Keratinocyte (primary cell): ENCODE measurements at regions not wholly inside any gene's neighbourhood (a gene's known extent, or its start where the extent isn't known, plus 50 kb on each side); places are given as distances from the start of the nearest gene placed in this dataset.

Source experiments
- DNase-seq: peaks from one replicate; pipeline ENCODE4 v3.0.0-alpha.2; 2011; ENCODE audit warnings: low read depth, missing footprints, low spot score
- FAIRE-seq: peaks from 2 replicates; lab custom pipeline; 2011; peaks lifted over from hg19 to GRCh38; lab: Jason Lieb, UNC
- H2AFZ ChIP-seq: 2 replicates; pipeline ENCODE4 v1.6.0; 2012; ENCODE audit warnings: low read length, control low read depth, inconsistent platforms; ENCODE audit not compliant: control insufficient read depth
- H3K27ac ChIP-seq: 2 replicates; pipeline ENCODE4 v1.5.1; 2011; ENCODE audit warnings: low read length; ENCODE audit not compliant: control insufficient read depth, insufficient read depth
- H3K27me3 ChIP-seq: 3 replicates; pipeline ENCODE4 v1.6.0; 2011; ENCODE audit warnings: low read length; ENCODE audit not compliant: control insufficient read depth, insufficient read depth; ENCODE audit errors: extremely low read depth
- H3K36me3 ChIP-seq, 2 experiments: 2 replicates in 1 of 2; 3 replicates in 1 of 2; pipeline ENCODE4 v1.5.1; 2011; ENCODE audit warnings: low read length in 2 of 2, mild to moderate bottlenecking in 1 of 2; ENCODE audit not compliant: control insufficient read depth in 2 of 2, insufficient read depth in 2 of 2; ENCODE audit errors: extremely low read depth in 1 of 2
- H3K4me1 ChIP-seq: 3 replicates; pipeline ENCODE4 v1.5.1; 2011; ENCODE audit warnings: low read length; ENCODE audit not compliant: control insufficient read depth, insufficient read depth; ENCODE audit errors: extremely low read depth
- H3K4me2 ChIP-seq: 3 replicates; pipeline ENCODE4 v1.6.0; 2011; ENCODE audit warnings: low read depth, low read length; ENCODE audit not compliant: control insufficient read depth, insufficient read depth; ENCODE audit errors: extremely low read depth
- H3K4me3 ChIP-seq, 3 experiments: fragments of 200-600 bp in 1 of 3; sonication (generic) in 1 of 3; 2 replicates in 2 of 3; 3 replicates in 1 of 3; pipeline ENCODE4 v1.5.1; 2011 to 2016; ENCODE audit warnings: low read length in 3 of 3, mild to moderate bottlenecking in 3 of 3, control low read depth in 2 of 3, inconsistent platforms in 1 of 3, low read depth in 1 of 3, mixed read lengths in 1 of 3, mixed run types in 1 of 3, moderate library complexity in 1 of 3; ENCODE audit not compliant: control insufficient read depth in 2 of 3, insufficient read depth in 2 of 3; ENCODE audit errors: extremely low read depth in 1 of 3
- H3K79me2 ChIP-seq: 2 replicates; pipeline ENCODE4 v1.6.0; 2012; ENCODE audit warnings: low read length; ENCODE audit not compliant: control insufficient read depth, insufficient read depth
- H3K9ac ChIP-seq: 3 replicates; pipeline ENCODE4 v1.6.0; 2011; ENCODE audit warnings: low read length; ENCODE audit not compliant: control insufficient read depth, insufficient read depth; ENCODE audit errors: extremely low read depth
- H3K9me1 ChIP-seq: 3 replicates; pipeline ENCODE4 v1.6.0; 2011; ENCODE audit warnings: low read length; ENCODE audit not compliant: control insufficient read depth, insufficient read depth; ENCODE audit errors: extremely low read depth
- H3K9me3 ChIP-seq: 2 replicates; pipeline ENCODE4 v1.5.1; 2012; ENCODE audit warnings: low read depth, low read length; ENCODE audit not compliant: control insufficient read depth
- H4K20me1 ChIP-seq: 3 replicates; pipeline ENCODE4 v1.6.0; 2011; ENCODE audit warnings: low read length; ENCODE audit not compliant: control insufficient read depth, insufficient read depth; ENCODE audit errors: extremely low read depth
- EZH2 ChIP-seq: IDR thresholded peaks from one replicate; pipeline ENCODE4 v1.6.1; 2012; ENCODE audit warnings: inconsistent platforms, mild to moderate bottlenecking, low read length, moderate library complexity
- dilution Hi-C: fragments of 300-500 bp; cut with MboI; formaldehyde crosslinking; loops from one replicate; pipeline ENCODE4 v1.7.0; 2020; ENCODE audit warnings: low sequenced_read_pairs; ENCODE audit not compliant: extremely low pct_ligation_motif_present
- TF ChIP-seq, protein P1 (sequence below), 3 experiments: IDR thresholded peaks in 1 of 3; conservative IDR thresholded peaks in 1 of 3; optimal IDR thresholded peaks in 1 of 3; 2 replicates in 2 of 3; 3 replicates in 1 of 3; pipeline versions ENCODE3 to v1.5.1; 2011; ENCODE audit warnings: low read length in 3 of 3, mild to moderate bottlenecking in 3 of 3, moderate library complexity in 2 of 3, control low read depth in 1 of 3, inconsistent platforms in 1 of 3; ENCODE audit not compliant: insufficient read depth in 2 of 3; ENCODE audit errors: extremely low read depth in 1 of 3

DNA sequence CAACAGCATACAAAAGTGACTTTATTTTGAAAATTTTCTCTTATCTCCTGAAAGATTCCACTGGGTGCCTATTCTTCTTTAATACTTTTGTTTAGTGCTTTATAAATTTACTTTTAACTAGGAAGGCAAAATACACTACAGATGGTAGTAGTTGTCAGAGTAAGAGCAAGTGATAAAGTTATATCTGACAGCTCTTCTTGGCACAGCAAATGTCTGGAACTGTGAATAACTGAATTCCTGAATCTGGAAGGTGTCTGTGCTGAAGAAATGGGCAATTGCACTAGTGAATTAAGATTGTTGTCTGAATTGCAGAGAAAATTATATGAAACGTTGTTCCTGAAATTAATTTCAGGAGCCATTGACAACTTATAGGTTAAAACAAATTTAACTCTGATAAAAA lies 213.8 kb upstream of the CBLB start:
- no peaks in the 10 kb centered on the region for H3K4me1 ChIP-seq
- H2AFZ ChIP-seq: no peak overlapping the region
- H3K36me3 ChIP-seq: no peaks in the 10 kb centered on the region
- H3K4me3 ChIP-seq: no peak overlapping the region
- H3K9me1 ChIP-seq: no peaks in the 10 kb centered on the region
- H3K79me2 ChIP-seq: no peaks in the 10 kb centered on the region
- no peak overlapping the region for H3K27ac ChIP-seq
- H3K9ac ChIP-seq: no peak overlapping the region
- no peak for FAIRE-seq
- TF ChIP-seq, protein P1, sequence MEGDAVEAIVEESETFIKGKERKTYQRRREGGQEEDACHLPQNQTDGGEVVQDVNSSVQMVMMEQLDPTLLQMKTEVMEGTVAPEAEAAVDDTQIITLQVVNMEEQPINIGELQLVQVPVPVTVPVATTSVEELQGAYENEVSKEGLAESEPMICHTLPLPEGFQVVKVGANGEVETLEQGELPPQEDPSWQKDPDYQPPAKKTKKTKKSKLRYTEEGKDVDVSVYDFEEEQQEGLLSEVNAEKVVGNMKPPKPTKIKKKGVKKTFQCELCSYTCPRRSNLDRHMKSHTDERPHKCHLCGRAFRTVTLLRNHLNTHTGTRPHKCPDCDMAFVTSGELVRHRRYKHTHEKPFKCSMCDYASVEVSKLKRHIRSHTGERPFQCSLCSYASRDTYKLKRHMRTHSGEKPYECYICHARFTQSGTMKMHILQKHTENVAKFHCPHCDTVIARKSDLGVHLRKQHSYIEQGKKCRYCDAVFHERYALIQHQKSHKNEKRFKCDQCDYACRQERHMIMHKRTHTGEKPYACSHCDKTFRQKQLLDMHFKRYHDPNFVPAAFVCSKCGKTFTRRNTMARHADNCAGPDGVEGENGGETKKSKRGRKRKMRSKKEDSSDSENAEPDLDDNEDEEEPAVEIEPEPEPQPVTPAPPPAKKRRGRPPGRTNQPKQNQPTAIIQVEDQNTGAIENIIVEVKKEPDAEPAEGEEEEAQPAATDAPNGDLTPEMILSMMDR (optimal IDR thresholded peaks at IDR 0.05 in 1 of 3, IDR thresholded peaks at IDR 0.05 in 1 of 3, conservative IDR thresholded peaks at IDR 0.05 in 1 of 3; ENCODE audit: extremely low read depth in 1 of 3, insufficient read depth in 2 of 3, low read length in 3 of 3): no peak
- TF ChIP-seq EZH2: no peak
- H3K9me3 ChIP-seq: no peaks in the 10 kb centered on the region
- DNase-seq: no peak
- no peaks in the 10 kb centered on the region for H4K20me1 ChIP-seq
- dilution Hi-C loops: no loop called here
- H3K27me3 ChIP-seq: no peaks in the 10 kb centered on the region
- H3K4me2 ChIP-seq: no peak overlapping the region

DNA sequence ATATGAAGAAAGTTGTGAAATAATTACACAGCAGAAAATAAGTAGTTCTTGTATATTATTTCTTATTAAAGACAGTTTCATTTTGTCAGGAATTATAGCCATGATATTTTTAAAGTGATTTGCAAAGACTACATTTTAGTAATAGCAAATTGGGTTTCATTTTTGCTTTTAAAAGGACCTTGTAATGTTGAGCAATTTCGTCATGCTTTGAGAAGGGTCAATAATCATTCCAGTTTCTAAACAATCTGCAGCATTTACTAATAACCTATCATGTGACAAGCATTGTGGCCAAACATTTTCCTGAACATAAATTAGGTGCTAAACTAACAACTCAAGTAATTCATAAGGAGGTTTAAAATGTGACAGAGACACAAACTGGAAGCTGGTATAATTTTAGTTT lies 214.4 kb upstream of the CBLB start:
- Histone ChIP-seq H3K79me2 (no peaks in the 10 kb centered on the region), H2AFZ (no peak overlapping the region), H3K36me3 (no peaks in the 10 kb centered on the region), H3K4me3 (no peak overlapping the region), H3K4me1 (no peaks in the 10 kb centered on the region), H3K27me3 (no peaks in the 10 kb centered on the region), H3K9ac (no peak overlapping the region), H3K9me3 (no peaks in the 10 kb centered on the region), H3K9me1 (no peaks in the 10 kb centered on the region), H4K20me1 (no peaks in the 10 kb centered on the region), H3K4me2 (no peak overlapping the region), H3K27ac (no peak overlapping the region)
- no peak for FAIRE-seq
- DNase-seq: no peak
- no peak for TF ChIP-seq EZH2
- TF ChIP-seq, protein P1 (optimal IDR thresholded peaks at IDR 0.05 in 1 of 3, IDR thresholded peaks at IDR 0.05 in 1 of 3, conservative IDR thresholded peaks at IDR 0.05 in 1 of 3; ENCODE audit: extremely low read depth in 1 of 3, insufficient read depth in 2 of 3, low read length in 3 of 3): no peak
- dilution Hi-C loops: no loop called here
